Adrenal gland (tissue), 5 donors: ENCODE measurements at regions not wholly inside any gene's neighbourhood (a gene's known extent, or its start where the extent isn't known, plus 50 kb on each side); places are given as distances from the start of the nearest gene placed in this dataset.

ENCODE experiments used
- POLR2A ChIP-seq, 2 donors: fragments of 450-650 bp; IDR thresholded peaks; one replicate each; pipeline ENCODE4 v1.6.1; 2017; ENCODE audit warnings: antibody characterized with exemption in 2 of 2, mild to moderate bottlenecking in 2 of 2, moderate library complexity in 1 of 2
- TF ChIP-seq, protein P1 (sequence below), 6 experiments: fragments of 450-650 bp in 4 of 6; fragments of 200-600 bp in 2 of 6; sonication (generic) in 1 of 6; IDR thresholded peaks; 1 replicate in 5 of 6; 2 replicates in 1 of 6; pipeline versions ENCODE4 v1.5.1 to v1.8.0; 2016 to 2021; ENCODE audit warnings: antibody characterized with exemption in 6 of 6, mild to moderate bottlenecking in 2 of 6, moderate library complexity in 1 of 6
- donor health status: DM: no; HTN: no; CAD: no.

GRCh38 chr18:1412655-1413322 lies 508.1 kb downstream of the ADCYAP1 start:
- no peak for TF ChIP-seq POLR2A (IDR thresholded peaks at IDR 0.05)
- TF ChIP-seq, protein P1, sequence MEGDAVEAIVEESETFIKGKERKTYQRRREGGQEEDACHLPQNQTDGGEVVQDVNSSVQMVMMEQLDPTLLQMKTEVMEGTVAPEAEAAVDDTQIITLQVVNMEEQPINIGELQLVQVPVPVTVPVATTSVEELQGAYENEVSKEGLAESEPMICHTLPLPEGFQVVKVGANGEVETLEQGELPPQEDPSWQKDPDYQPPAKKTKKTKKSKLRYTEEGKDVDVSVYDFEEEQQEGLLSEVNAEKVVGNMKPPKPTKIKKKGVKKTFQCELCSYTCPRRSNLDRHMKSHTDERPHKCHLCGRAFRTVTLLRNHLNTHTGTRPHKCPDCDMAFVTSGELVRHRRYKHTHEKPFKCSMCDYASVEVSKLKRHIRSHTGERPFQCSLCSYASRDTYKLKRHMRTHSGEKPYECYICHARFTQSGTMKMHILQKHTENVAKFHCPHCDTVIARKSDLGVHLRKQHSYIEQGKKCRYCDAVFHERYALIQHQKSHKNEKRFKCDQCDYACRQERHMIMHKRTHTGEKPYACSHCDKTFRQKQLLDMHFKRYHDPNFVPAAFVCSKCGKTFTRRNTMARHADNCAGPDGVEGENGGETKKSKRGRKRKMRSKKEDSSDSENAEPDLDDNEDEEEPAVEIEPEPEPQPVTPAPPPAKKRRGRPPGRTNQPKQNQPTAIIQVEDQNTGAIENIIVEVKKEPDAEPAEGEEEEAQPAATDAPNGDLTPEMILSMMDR (IDR thresholded peaks at IDR 0.05) = no peak
